ENCODE measurements at regions not wholly inside any gene's neighbourhood (a gene's known extent, or its start where the extent isn't known, plus 50 kb on each side); places are given as distances from the start of the nearest gene placed in this dataset.

- no peak overlapping the region for H2AFZ ChIP-seq (ENCODE audit: low read length)
- DNase-seq (ENCODE audit: low spot score) (no peak), FAIRE-seq (no peak), ATAC-seq (no peak)
- no peak overlapping the region for H3K9ac ChIP-seq (ENCODE audit: insufficient read depth, low read depth, low read length)
- peaks cover 98% of the 10 kb centered on the region for H3K9me3 ChIP-seq (ENCODE audit: low read length)
- no peak overlapping the region for H3K27ac ChIP-seq (ENCODE audit: extremely low read length, insufficient read depth, low read length)
- no peak overlapping the region for H3K4me3 ChIP-seq (replicated peaks in 1 of 3; ENCODE audit: insufficient read depth in 1 of 3, low read depth in 2 of 3, low read length in 3 of 3)
- intact Hi-C loops (cut with micrococcal nuclease; ENCODE audit: unreplicated experiment) (no loop called here), in situ Hi-C loops (cut with HindIII; ENCODE audit: extremely low pct_ligation_motif_present, low pct_unique_long_range_greater_than_20kb) (no loop called here)
- WGBS (ENCODE audit: low lambda C conversion rate): 11% methylated on average over 2 of the region's 2 CpGs
- no peak overlapping the region for H3K4me2 ChIP-seq (ENCODE audit: low read depth, low read length)
- POLR2A ChIA-PET: no interaction called here
- no peaks in the 10 kb centered on the region for H3K79me2 ChIP-seq (ENCODE audit: insufficient read depth, low read length)
- no peaks in the 10 kb centered on the region for H3K36me3 ChIP-seq (replicated peaks in 1 of 2; ENCODE audit: control insufficient read depth in 1 of 2, insufficient read depth in 2 of 2, low read length in 2 of 2)
- BruUV-seq (replicated peaks): no TSS peak
- CTCF ChIA-PET (ENCODE audit: low intra/inter-chr PET ratio, low total read pairs): no interaction called here
- no peaks in the 10 kb centered on the region for H4K20me1 ChIP-seq (ENCODE audit: insufficient read depth, low read length)
- no peak for TF ChIP-seq ATF4 (CRISPR knock-in tag; IDR thresholded peaks at IDR 0.05)
- no peak for TF ChIP-seq NR2F1 (CRISPR knock-in tag; IDR thresholded peaks at IDR 0.05)
- no peak for TF ChIP-seq MNT (IDR thresholded peaks at IDR 0.05)
- no peak for TF ChIP-seq KDM3A (CRISPR knock-in tag; IDR thresholded peaks at IDR 0.05; ENCODE audit: low read depth)
- TF ChIP-seq ZFP37 (CRISPR knock-in tag; IDR thresholded peaks at IDR 0.05; ENCODE audit: borderline replicate concordance): no peak
- TF ChIP-seq HBP1 (CRISPR knock-in tag; IDR thresholded peaks at IDR 0.05; ENCODE audit: low read depth): no peak
- no peak for TF ChIP-seq HIC2 (CRISPR knock-in tag; IDR thresholded peaks at IDR 0.05; ENCODE audit: low read depth)
- TF ChIP-seq NCOA2 (CRISPR knock-in tag; IDR thresholded peaks at IDR 0.05): no peak
- no peak for TF ChIP-seq ARID3A (IDR thresholded peaks at IDR 0.05; ENCODE audit: low read depth, low read length)
- no peaks in the 10 kb centered on the region for H3K4me1 ChIP-seq (ENCODE audit: insufficient read depth, low read length)
- no peaks in the 10 kb centered on the region for H3K27me3 ChIP-seq (ENCODE audit: control insufficient read depth in 1 of 2, insufficient read depth in 2 of 2, low read length in 2 of 2)
Measured at GRCh38 chr15:87345961-87346360, 910.6 kb downstream of the NTRK3 start.

All from HepG2 (cell line).